Caco-2 (cell line): ENCODE measurements at regions not wholly inside any gene's neighbourhood (a gene's known extent, or its start where the extent isn't known, plus 50 kb on each side); places are given as distances from the start of the nearest gene placed in this dataset.

Source experiments
- BruUV-seq: library from RNA; stranded (reverse); fragments of 400-500 nt; replicated peaks from 2 replicates; lab custom pipeline; 2021; lab: Mats Ljungman, UMichigan
- CTCF ChIA-PET: fragments of 300-600 bp; sonication (Branson Sonifier 250); formaldehyde crosslinking; loops from one replicate; lab custom pipeline; 2022; ENCODE audit warnings: antibody characterized with exemption; lab: Charles Lee
- POLR2A ChIA-PET: fragments of 300-600 bp; sonication (Branson Sonifier 250); formaldehyde crosslinking; loops from one replicate; lab custom pipeline; 2022; ENCODE audit warnings: antibody characterized with exemption; lab: Charles Lee
- DNase-seq, 2 experiments: peaks; one replicate each; pipeline versions ENCODE4 v3.0.0 to v3.0.0-alpha.2; 2020 to 2022
- H3K27me3 ChIP-seq: replicated peaks from 2 replicates; pipeline ENCODE4 v1.6.0; 2011; ENCODE audit warnings: low read length; ENCODE audit not compliant: control insufficient read depth, insufficient read depth
- H3K36me3 ChIP-seq: 2 replicates; pipeline ENCODE4 v1.5.1; 2011; ENCODE audit warnings: low read length; ENCODE audit not compliant: control insufficient read depth, insufficient read depth
- H3K4me1 ChIP-seq: fragments of 250-450 bp; sonication (Bioruptor Pico); 2 replicates; pipeline ENCODE4 v1.5.1; 2020; ENCODE audit warnings: mild to moderate bottlenecking
- H3K4me3 ChIP-seq: 2 replicates; pipeline ENCODE4 v1.5.1; 2011; ENCODE audit warnings: low read depth, mild to moderate bottlenecking, control low read depth, low read length
- H3K9me3 ChIP-seq: fragments of 250-450 bp; sonication (Bioruptor Pico); 2 replicates; pipeline ENCODE4 v1.5.1; 2020; ENCODE audit warnings: mild to moderate bottlenecking, moderate library complexity
- H3K27ac Mint-ChIP-seq: one replicate; pipeline ENCODE4 v1.8.0; 2022; ENCODE audit warnings: mixed read lengths; ENCODE audit not compliant: unreplicated experiment
- H3K27me3 Mint-ChIP-seq: one replicate; pipeline ENCODE4 v1.8.0; 2022; ENCODE audit warnings: mixed read lengths; ENCODE audit not compliant: insufficient read depth, unreplicated experiment
- H3K36me3 Mint-ChIP-seq: one replicate; pipeline ENCODE4 v1.8.0; 2022; ENCODE audit warnings: mild to moderate bottlenecking, mixed read lengths; ENCODE audit not compliant: insufficient read depth, unreplicated experiment
- H3K4me1 Mint-ChIP-seq: one replicate; pipeline ENCODE4 v1.8.0; 2022; ENCODE audit warnings: low read depth, mixed read lengths; ENCODE audit not compliant: unreplicated experiment
- H3K4me3 Mint-ChIP-seq: one replicate; pipeline ENCODE4 v1.8.0; 2022; ENCODE audit warnings: mild to moderate bottlenecking, moderate library complexity, mixed read lengths; ENCODE audit not compliant: unreplicated experiment
- H3K9me3 Mint-ChIP-seq: one replicate; pipeline ENCODE4 v1.8.0; 2022; ENCODE audit warnings: mixed read lengths; ENCODE audit not compliant: unreplicated experiment
- CTCF ChIP-seq, 2 experiments: fragments of 200-600 bp in 1 of 2; IDR thresholded peaks; 1 replicate in 1 of 2; 2 replicates in 1 of 2; pipeline versions ENCODE4 v1.5.1 to v1.8.0; 2011 to 2022; ENCODE audit warnings: antibody characterized with exemption in 1 of 2, control low read depth in 1 of 2, inconsistent platforms in 1 of 2, low read depth in 1 of 2, low read length in 1 of 2, mild to moderate bottlenecking in 1 of 2, moderate library complexity in 1 of 2; ENCODE audit not compliant: insufficient read depth in 1 of 2, severe bottlenecking in 1 of 2, unreplicated experiment in 1 of 2
- intact Hi-C: fragments of 100-400 bp; cut with micrococcal nuclease; formaldehyde crosslinking; loops from one replicate; pipeline ENCODE4 v1.10.0; 2022; ENCODE audit not compliant: unreplicated experiment

DNA sequence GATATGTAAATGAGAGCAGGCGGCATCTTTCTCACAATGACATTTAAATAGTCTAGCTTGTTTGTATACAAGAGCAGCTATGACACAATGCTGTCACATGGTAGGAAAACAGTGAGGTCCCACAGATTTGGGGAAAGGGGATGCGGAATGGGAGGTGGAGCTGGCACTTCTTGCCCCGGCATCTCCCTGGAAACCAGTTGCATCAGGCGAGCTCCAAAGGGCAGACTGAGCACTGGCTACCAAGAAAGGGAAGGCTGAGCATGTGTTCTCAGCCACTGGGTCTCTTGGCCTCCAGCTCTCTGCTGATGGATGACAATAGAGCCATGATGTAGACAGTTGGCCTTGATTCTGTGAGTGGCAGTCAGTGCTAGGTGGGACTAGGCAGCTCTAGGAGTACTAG, 109.0 kb downstream of the UCHL1 start:
- ChIA-PET POLR2A (no interaction called here), CTCF (no interaction called here)
- H3K36me3 Mint-ChIP-seq: no peaks in the 10 kb centered on the region
- TF ChIP-seq CTCF (IDR thresholded peaks at IDR 0.05; ENCODE audit: insufficient read depth in 1 of 2, low read depth in 1 of 2, low read length in 1 of 2, severe bottlenecking in 1 of 2, unreplicated experiment in 1 of 2): no peak
- no peak overlapping the region for H3K4me3 ChIP-seq
- intact Hi-C loops: loop anchor here (10.0 kb wide), 1 partner anchor 299 kb away; no protein-coding TSS in a partner anchor
- no peak for DNase-seq
- no peak overlapping the region for H3K27ac Mint-ChIP-seq
- no peak overlapping the region for H3K4me3 Mint-ChIP-seq
- BruUV-seq: no TSS peak
- H3K27me3 ChIP-seq: peaks cover 2% of the 10 kb centered on the region; the same call in 1 of the 2 replicates
- no peaks in the 10 kb centered on the region for H3K9me3 Mint-ChIP-seq
- no peaks in the 10 kb centered on the region for H3K4me1 Mint-ChIP-seq
- no peaks in the 10 kb centered on the region for H3K4me1 ChIP-seq
- H3K27me3 Mint-ChIP-seq: peaks cover 3% of the 10 kb centered on the region
- no peaks in the 10 kb centered on the region for H3K9me3 ChIP-seq
- no peaks in the 10 kb centered on the region for H3K36me3 ChIP-seq

- POLR2A ChIA-PET: no interaction called here
- H3K4me1 ChIP-seq: no peaks in the 10 kb centered on the region
- Mint-ChIP-seq H3K4me3 (no peak overlapping the region), H3K27ac (no peak overlapping the region), H3K4me1 (no peaks in the 10 kb centered on the region), H3K36me3 (no peaks in the 10 kb centered on the region), H3K9me3 (no peaks in the 10 kb centered on the region), H3K27me3 (peaks cover 3% of the 10 kb centered on the region)
- BruUV-seq: no TSS peak
- no peak overlapping the region for H3K4me3 ChIP-seq
- CTCF ChIA-PET: no interaction called here
- no peaks in the 10 kb centered on the region for H3K9me3 ChIP-seq
- no peaks in the 10 kb centered on the region for H3K27me3 ChIP-seq
- H3K36me3 ChIP-seq: no peaks in the 10 kb centered on the region
- no peak for DNase-seq
- intact Hi-C loops: loop anchor here (10.0 kb wide), 1 partner anchor 298 kb away; no protein-coding TSS in a partner anchor
- no peak for TF ChIP-seq CTCF (IDR thresholded peaks at IDR 0.05; ENCODE audit: insufficient read depth in 1 of 2, low read depth in 1 of 2, low read length in 1 of 2, severe bottlenecking in 1 of 2, unreplicated experiment in 1 of 2)
Observed at GRCh38 chr4:41366911-41367517, 110.3 kb downstream of the UCHL1 start.

- Mint-ChIP-seq H3K27me3 (peaks cover 3% of the 10 kb centered on the region), H3K27ac (no peak overlapping the region), H3K4me1 (no peaks in the 10 kb centered on the region), H3K36me3 (no peaks in the 10 kb centered on the region), H3K4me3 (no peak overlapping the region), H3K9me3 (no peaks in the 10 kb centered on the region)
- intact Hi-C loops: loop anchor here (10.0 kb wide), 1 partner anchor 295 kb away; no protein-coding TSS in a partner anchor
- no peak for DNase-seq
- Histone ChIP-seq H3K27me3 (no peaks in the 10 kb centered on the region), H3K4me3 (no peak overlapping the region), H3K36me3 (no peaks in the 10 kb centered on the region), H3K4me1 (no peaks in the 10 kb centered on the region), H3K9me3 (no peaks in the 10 kb centered on the region)
- TF ChIP-seq CTCF (IDR thresholded peaks at IDR 0.05; ENCODE audit: insufficient read depth in 1 of 2, low read depth in 1 of 2, low read length in 1 of 2, severe bottlenecking in 1 of 2, unreplicated experiment in 1 of 2): no peak
- no TSS peak for BruUV-seq
- ChIA-PET CTCF (no interaction called here), POLR2A (no interaction called here)
Observed at GRCh38 chr4:41369680-41370079, 113.0 kb downstream of the UCHL1 start.
